Breast epithelium (tissue), 4 donors: ENCODE measurements at regions not wholly inside any gene's neighbourhood (a gene's known extent, or its start where the extent isn't known, plus 50 kb on each side); places are given as distances from the start of the nearest gene placed in this dataset.

Experiments
- DNase-seq, 2 donors: peaks; one replicate each; pipeline ENCODE4 v3.0.0-alpha.2; 2019; ENCODE audit warnings: low spot score in 2 of 2
- H3K27ac ChIP-seq, 2 donors: fragments of 200-600 bp; sonication (generic) in 1 of 2; one replicate each; pipeline ENCODE4 v1.5.1; 2016 to 2019; ENCODE audit warnings: mild to moderate bottlenecking in 1 of 2
- H3K27me3 ChIP-seq, 2 donors: fragments of 200-600 bp; sonication (generic) in 1 of 2; one replicate each; pipeline versions ENCODE4 v1.5.1 to v1.6.0; 2017 to 2019; ENCODE audit warnings: control low read depth in 1 of 2, mild to moderate bottlenecking in 1 of 2
- H3K36me3 ChIP-seq: fragments of 200-600 bp; one replicate; pipeline ENCODE4 v1.5.1; 2019
- H3K4me1 ChIP-seq, 2 donors: fragments of 200-600 bp; sonication (generic); one replicate each; pipeline ENCODE4 v1.5.1; 2016 to 2019; ENCODE audit warnings: control low read depth in 1 of 2
- H3K4me3 ChIP-seq, 3 donors: fragments of 200-600 bp; sonication (generic); 1 replicate in 2 of 3; 2 replicates in 1 of 3; pipeline ENCODE4 v1.5.1; 2016 to 2019; ENCODE audit warnings: mild to moderate bottlenecking in 3 of 3, moderate library complexity in 2 of 3
- H3K9me3 ChIP-seq, 2 donors: fragments of 200-600 bp; sonication (generic) in 1 of 2; one replicate each; pipeline ENCODE4 v1.5.1; 2016 to 2019; ENCODE audit warnings: control low read depth in 1 of 2
- POLR2A ChIP-seq: fragments of 450-650 bp; IDR thresholded peaks from one replicate; pipeline ENCODE4 v1.6.1; 2016; ENCODE audit warnings: antibody characterized with exemption, mild to moderate bottlenecking, moderate library complexity
- POLR2AphosphoS5 ChIP-seq, 3 donors: sonication (generic); formaldehyde crosslinking; IDR thresholded peaks; one replicate each; pipeline ENCODE4 v1.6.1; 2017; ENCODE audit warnings: antibody characterized with exemption in 3 of 3
- intact Hi-C: fragments of 100-400 bp; cut with DNase I; formaldehyde crosslinking; loops from one replicate; pipeline ENCODE4 v1.15.1; 2023; ENCODE audit warnings: low total_unique reads
- TF ChIP-seq, protein P1 (sequence below), 3 donors: fragments of 450-650 bp; IDR thresholded peaks; one replicate each; pipeline ENCODE4 v1.5.1; 2016 to 2017; ENCODE audit warnings: antibody characterized with exemption in 3 of 3, mild to moderate bottlenecking in 3 of 3, moderate library complexity in 3 of 3

DNA sequence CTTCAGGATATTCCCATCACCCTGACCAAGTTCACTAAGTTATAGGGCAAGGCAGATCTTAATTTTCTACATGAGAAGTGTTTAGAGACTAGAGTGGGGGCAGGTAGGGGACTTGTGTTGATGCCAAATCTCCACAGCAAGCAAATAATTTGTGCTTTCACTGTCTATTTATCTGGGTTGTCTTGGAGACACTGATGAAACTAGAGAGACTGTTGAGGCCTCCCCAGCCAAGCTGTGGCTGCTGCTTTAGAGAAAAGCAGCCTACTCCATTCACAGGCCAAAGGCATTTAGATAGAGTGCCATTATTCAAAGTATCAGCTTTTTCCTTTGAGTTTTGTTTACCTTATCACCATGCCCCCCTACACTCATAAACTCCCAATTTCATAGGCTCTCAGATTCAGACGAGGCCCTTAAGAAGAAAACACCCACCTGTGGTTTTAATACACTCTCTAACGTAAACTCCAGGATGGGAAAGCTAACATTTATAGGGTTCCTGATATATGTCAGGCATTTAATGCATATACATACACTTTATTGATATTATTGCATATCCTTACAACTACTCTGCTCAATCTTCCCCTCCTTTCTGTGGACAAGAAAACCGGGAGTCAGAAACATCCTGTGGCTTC, 130.4 kb upstream of the FOXB1 start:
- Histone ChIP-seq H3K4me3 (no peak overlapping the region), H3K9me3 (no peaks in the 10 kb centered on the region), H3K27ac (no peak overlapping the region), H3K27me3 (peaks cover 0 to 15% of the 10 kb centered on the region in 2 donors), H3K4me1 (no peaks in the 10 kb centered on the region), H3K36me3 (no peaks in the 10 kb centered on the region)
- TF ChIP-seq, protein P1, sequence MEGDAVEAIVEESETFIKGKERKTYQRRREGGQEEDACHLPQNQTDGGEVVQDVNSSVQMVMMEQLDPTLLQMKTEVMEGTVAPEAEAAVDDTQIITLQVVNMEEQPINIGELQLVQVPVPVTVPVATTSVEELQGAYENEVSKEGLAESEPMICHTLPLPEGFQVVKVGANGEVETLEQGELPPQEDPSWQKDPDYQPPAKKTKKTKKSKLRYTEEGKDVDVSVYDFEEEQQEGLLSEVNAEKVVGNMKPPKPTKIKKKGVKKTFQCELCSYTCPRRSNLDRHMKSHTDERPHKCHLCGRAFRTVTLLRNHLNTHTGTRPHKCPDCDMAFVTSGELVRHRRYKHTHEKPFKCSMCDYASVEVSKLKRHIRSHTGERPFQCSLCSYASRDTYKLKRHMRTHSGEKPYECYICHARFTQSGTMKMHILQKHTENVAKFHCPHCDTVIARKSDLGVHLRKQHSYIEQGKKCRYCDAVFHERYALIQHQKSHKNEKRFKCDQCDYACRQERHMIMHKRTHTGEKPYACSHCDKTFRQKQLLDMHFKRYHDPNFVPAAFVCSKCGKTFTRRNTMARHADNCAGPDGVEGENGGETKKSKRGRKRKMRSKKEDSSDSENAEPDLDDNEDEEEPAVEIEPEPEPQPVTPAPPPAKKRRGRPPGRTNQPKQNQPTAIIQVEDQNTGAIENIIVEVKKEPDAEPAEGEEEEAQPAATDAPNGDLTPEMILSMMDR (IDR thresholded peaks at IDR 0.05), result no peak
- TF ChIP-seq POLR2A (no peak), POLR2AphosphoS5 (IDR thresholded peaks at IDR 0.05) (no peak)
- intact Hi-C loops, result no loop called here
- no peak for DNase-seq

DNA sequence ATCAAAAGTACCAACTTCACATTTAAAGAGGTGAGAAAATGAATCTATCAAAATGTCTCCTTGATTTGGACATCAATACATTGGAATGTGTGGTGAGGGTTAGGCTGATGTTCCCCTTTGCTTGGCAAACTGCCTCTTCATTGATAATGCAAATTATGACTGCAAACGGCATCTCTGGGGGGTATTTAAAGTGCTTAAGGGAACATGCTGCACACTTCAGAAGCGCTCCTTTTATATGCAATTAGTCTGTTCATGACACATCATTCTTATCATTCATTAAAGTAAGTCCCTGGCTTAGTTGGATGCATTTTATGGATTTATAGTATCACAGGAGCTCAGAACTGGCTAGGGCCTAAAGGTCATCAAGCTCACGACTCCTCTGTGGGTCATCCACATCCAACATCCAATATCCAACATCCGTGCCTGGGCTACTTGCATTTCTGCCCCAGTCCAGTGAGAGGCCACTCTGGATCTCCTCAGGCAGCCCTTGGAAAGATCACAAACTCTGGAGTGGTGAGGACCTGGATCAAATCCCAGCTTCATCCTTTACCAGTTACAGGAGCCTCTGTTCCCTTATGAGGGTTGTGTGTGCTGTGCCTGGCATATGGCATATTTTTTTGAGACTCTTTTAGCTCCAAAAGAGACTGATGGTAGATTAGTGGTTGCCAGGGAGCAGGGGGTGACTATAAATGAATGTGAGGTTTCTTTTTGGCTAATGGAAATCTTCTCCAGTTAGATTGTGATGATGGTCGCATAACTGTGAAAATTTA, 136.8 kb upstream of the FOXB1 start:
- TF ChIP-seq POLR2AphosphoS5 (IDR thresholded peaks at IDR 0.05) (no peak), POLR2A (no peak)
- TF ChIP-seq, protein P1 (IDR thresholded peaks at IDR 0.05), result no peak
- intact Hi-C loops, result loop anchor here (5.0 kb wide), 1 partner anchor 1505 kb away; no protein-coding TSS in a partner anchor
- H3K4me1 ChIP-seq, result no peaks in the 10 kb centered on the region
- H3K27me3 ChIP-seq, result peaks cover 0 to under 1% of the 10 kb centered on the region in 2 donors
- no peaks in the 10 kb centered on the region for H3K36me3 ChIP-seq
- H3K4me3 ChIP-seq, result no peak overlapping the region
- H3K27ac ChIP-seq, result no peak overlapping the region
- H3K9me3 ChIP-seq, result no peaks in the 10 kb centered on the region
- no peak for DNase-seq

DNA sequence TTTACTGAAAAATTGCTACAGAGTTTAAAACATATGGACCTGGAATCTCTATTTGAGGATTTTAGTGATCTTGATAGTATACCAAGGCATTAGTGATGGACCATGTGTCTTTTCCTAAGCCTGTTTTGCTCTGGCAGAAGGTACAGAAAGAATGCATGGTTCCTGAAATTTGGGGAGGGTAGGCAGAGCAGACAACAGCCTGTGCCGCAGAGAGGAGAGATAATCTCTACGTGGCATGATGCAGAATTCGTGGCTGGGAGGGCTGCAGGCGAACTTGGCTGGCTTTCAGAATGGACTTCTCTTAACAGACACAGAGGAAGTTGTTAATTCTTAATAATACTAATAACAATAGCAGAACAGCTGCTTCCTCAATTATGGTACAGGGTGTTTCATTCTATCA, 137.5 kb upstream of the FOXB1 start:
- Histone ChIP-seq H3K27me3 (peaks cover 0 to 5% of the 10 kb centered on the region in 2 donors), H3K9me3 (no peaks in the 10 kb centered on the region), H3K4me3 (no peak overlapping the region), H3K36me3 (no peaks in the 10 kb centered on the region), H3K27ac (no peak overlapping the region), H3K4me1 (no peaks in the 10 kb centered on the region)
- intact Hi-C loops, result loop anchor here (5.0 kb wide), 1 partner anchor 1506 kb away; no protein-coding TSS in a partner anchor
- DNase-seq, result no peak
- TF ChIP-seq POLR2A (no peak), POLR2AphosphoS5 (IDR thresholded peaks at IDR 0.05) (no peak)
- TF ChIP-seq, protein P1 (IDR thresholded peaks at IDR 0.05), result no peak

DNA sequence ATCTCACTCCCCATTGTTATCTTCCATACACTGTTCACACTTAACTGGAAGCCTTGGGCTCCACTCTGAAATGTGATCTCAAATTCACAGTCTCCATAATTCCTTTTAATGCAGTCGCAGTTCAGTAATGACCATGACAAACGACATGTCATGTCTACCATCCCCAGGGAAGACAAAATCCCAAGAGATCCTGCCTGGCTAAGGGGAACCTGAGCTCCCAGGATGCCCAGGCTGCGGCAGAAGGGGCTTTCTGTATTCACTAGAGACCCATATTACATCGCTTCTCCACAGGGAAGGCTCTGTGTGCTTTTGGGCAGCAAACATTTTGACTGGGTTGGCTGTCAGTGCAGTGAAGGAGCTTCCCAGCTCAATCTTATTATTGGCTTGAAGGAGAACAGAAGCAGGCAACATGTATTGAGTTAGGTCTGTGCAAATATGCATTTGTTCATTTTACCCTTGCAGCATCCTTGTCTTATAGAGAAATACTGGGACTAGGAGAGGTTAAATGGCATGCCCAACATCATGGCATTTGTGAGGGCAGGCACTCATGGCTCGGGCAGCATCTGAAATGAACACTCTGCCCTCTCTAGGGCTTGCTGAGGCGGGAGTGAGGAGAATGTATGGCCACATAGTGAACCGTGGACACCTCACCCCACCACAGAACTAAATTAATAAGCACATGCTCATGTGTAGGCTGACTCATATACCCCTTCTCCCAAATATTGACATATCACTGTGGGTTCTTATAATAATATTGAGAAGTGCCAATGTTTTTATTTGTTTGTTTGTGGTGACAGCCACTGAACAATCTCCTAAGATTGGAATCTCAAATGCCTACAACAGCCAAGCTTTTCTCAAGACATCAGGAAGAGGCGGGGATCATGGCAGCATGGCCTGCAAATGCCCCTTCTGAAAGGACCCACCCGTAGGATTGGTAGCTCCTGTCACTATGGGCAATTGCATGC, 141.6 kb upstream of the FOXB1 start:
- Histone ChIP-seq H3K27me3 (peaks cover 0 to 14% of the 10 kb centered on the region in 2 donors), H3K36me3 (no peaks in the 10 kb centered on the region), H3K4me1 (no peaks in the 10 kb centered on the region), H3K27ac (no peak overlapping the region), H3K4me3 (no peak overlapping the region), H3K9me3 (peaks cover 0 to 2% of the 10 kb centered on the region in 2 donors)
- TF ChIP-seq POLR2A (no peak), POLR2AphosphoS5 (IDR thresholded peaks at IDR 0.05) (no peak)
- TF ChIP-seq, protein P1 (IDR thresholded peaks at IDR 0.05), result no peak
- intact Hi-C loops, result no loop called here
- DNase-seq, result no peak
